Dedifferentiated amniotic fluid mesenchymal stem cell (primary cell): ENCODE measurements at regions not wholly inside any gene's neighbourhood (a gene's known extent, or its start where the extent isn't known, plus 50 kb on each side); places are given as distances from the start of the nearest gene placed in this dataset.

Experiments used
- DNase-seq: peaks from one replicate; pipeline ENCODE4 v3.0.0-alpha.2; 2016; ENCODE audit errors: extremely low spot score

- no peak for DNase-seq
Measured at GRCh38 chr3:182460303-182460702, 333.0 kb upstream of the ATP11B start.

GRCh38 chr3:182462152-182462551 is 331.2 kb upstream of the ATP11B start:
- no peak for DNase-seq

DNA sequence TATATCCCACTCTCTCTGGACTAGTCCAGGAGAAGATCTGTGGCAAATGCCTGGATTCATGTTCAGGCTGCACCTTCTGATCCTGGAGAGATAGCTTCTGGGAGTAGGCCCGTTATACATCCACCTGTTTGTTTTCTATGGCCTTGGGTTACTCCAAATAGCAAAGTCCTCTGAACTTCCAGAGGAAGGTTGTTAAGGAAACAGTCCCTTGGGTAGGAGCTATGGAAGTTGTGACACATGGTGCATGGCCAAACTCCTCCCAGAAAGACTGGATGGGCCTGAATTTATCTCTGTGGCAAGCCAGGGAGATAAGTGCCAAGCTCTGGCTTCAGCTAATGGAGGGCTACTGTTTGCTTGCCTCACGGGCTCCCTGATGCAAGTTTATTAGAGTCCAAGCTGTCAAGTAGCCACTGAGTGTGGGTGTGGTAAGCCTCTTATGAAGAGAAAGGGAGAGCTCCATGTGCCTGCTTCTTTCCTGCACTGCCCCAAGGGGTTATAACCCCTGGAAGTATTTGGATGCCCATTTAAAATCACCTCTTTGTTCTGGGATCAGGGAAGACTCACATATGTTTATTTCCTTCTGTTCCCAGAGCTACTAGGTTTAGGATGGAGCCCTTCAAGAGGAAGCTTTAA is 328.7 kb upstream of the ATP11B start:
- no peak for DNase-seq

DNA sequence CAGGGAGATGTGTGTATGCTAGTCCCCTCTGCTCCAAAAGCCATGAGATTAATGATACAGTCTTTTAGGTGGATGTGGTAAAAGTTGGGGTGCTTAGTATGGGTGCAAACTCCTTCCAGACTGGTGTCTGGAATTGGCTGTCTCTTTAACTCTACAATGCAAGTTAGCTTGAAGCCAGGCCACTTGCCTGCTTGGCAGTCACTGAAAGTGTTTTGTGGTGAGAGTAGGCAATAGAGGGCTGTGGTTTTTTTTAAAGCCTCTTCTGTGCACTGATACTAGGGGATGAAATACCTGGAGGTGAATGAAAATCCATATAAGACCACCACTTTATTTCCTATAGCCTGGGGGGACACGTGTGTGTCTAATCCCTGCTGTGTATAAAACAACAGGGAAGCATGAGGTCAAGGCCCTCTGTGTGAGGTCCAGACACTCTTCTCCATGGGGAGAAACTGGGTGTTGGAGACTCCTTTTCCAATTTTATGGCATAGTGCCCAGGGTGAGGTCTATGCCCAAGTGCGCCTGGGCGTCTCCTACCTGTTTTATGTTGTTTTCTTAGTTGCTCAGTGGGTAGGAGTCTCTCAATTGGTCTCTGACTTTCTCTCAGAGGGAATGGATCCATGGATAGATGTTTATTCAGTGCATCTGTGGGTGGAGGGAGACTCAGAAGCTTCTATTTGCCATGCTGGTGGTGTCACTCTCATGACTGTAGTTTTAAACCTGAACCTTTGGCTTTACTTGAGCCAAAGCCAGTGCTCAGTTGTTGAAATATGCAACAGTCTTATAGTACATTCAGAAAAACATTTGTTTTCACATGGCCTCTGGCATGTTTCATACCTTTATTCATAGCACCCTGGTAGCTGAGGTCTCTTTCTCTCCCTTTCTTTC is 327.8 kb upstream of the ATP11B start:
- DNase-seq: no peak

GRCh38 chr3:182469086-182469485 is 324.2 kb upstream of the ATP11B start:
- DNase-seq: no peak

DNA sequence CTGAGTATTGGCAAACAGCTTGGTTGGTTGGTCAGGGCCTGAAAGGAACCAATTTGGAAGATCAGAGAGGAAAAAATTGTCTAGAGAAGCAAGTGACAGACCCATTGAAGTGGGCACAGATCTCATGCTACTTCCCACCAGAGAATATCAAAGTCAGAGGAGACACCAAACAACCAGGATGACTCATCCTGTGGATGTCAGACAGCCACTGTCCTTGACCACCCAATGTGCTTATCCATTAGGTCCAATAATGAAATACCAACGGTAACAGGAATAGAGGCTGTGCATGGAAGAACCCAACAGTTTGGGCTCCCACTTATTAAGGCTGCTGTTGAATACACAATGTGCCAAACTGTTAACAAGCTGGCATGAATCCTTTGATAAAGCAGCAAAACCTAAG is 323.1 kb upstream of the ATP11B start:
- no peak for DNase-seq

- no peak for DNase-seq
Measured at GRCh38 chr3:182473191-182473710, 320.1 kb upstream of the ATP11B start.

GRCh38 chr3:182478369-182478768 is 314.9 kb upstream of the ATP11B start:
- no peak for DNase-seq

- no peak for DNase-seq
Measured at GRCh38 chr3:182479419-182480336, 313.6 kb upstream of the ATP11B start.

DNA sequence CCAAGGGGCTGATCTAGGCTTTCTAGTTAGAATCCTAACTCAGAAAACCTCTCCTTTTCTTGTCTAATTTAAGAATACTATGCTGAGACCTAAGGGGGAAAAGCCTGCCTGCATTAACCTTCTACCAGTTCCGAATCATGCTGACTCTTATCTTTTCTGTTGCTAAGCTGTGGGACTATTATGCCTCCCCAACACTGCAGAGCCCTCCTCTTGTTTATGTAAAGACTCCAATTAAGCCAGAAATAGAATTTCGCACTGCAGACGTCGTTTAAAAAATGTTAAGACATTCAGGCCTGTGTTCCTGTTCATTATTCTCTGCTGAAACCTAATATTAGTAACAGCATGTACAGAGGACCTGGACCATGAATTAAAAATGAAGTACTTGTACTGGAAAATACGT is 310.6 kb upstream of the ATP11B start:
- DNase-seq: no peak

DNA sequence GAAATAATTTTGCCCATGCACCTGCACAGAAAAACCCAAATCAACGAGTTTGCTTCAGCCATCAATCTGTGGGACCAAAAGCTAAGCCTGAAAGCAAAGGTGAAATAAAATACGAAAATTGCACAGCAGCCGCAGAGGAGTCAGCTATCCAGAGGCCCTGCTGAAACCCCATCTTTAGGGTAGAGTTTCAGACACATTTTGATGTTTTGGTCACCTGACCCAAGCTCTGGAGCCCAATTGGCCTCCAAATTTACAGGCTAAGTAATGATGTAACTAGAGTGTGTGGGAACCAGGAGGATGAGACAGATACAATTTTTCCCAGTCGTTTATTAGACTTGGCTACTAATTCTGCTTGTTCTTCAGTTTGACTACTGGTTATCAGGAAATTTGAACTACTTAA is 308.6 kb upstream of the ATP11B start:
- DNase-seq: no peak

GRCh38 chr3:182485301-182485700 is 308.0 kb upstream of the ATP11B start:
- DNase-seq: no peak

DNA sequence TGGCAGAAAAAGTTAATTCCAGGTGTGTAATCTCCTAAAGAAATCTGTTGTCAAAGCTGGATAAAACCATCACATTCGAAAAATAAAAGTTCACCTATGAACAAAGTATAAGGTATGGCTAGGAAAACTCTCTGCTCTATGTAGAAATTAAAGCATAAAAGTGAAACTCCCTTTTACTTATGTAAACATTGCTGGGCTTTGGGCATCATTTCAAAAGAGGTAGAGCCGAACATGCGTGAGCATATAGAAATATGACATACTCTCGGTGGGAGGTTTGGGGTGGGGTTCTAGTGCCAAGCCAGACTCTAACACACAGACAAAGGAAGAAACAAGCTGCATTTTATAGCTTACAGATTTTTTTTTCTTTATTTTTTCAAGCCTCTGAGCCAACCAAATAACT is 306.8 kb upstream of the ATP11B start:
- no peak for DNase-seq

DNA sequence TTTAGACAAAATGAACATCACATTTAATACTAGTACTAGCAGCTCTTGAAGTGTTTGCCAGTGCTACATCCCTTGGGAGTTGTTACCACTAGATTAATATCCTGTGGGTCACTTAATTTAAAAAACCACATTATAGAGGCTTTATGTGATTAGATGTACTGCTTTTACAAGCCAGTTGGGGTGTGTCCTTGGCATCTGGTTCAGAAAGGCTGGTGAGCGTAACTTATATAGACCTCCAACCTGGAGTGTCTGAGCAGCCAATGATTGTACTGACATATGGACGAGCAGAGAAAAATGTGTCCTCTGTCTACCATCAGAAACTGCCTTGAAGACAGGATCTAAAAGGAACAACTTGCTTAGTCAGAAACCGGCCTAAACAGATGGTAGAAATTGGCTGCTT is 306.2 kb upstream of the ATP11B start:
- DNase-seq: no peak

DNA sequence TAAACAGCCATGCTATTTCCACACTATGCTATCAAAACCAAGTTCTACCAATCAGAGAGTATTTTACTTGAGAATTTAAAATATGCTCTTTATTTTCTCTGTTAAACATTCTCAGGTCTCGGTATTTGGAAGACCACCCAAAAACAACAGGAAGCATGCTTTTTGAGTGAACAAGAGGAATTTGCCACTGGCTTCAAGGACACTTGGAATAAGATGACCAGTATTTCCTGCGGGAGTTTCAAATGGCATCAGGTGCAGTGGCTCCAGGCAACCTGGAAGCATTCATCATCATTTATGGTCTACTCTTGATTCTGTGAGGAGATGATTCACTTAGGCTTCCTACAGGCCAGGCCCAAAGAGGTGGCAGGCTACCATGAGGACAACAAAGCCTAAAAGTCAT is 305.7 kb upstream of the ATP11B start:
- DNase-seq: no peak

- DNase-seq: no peak
Measured at GRCh38 chr3:182490596-182491491, 302.5 kb upstream of the ATP11B start.

- no peak for DNase-seq
Measured at GRCh38 chr3:182491577-182491976, 301.7 kb upstream of the ATP11B start.

DNA sequence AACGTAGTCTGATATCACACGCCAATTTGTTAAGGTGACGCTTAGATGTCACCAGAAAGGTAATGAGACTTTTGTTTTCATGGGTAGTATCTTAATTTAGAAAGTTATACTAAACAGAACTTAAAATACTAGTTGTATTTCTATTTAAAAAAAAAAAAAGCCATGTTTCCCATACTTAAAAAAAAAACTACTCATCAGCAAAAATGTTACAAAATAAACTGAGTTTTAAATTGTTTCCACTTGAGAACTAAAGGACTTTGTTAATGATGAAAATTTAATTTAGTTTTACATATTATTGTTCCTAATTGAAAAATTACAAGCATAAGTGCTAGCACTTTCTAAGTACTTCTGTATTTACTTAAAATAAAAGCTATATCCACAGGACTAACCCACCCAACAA is 300.8 kb upstream of the ATP11B start:
- DNase-seq: no peak

DNA sequence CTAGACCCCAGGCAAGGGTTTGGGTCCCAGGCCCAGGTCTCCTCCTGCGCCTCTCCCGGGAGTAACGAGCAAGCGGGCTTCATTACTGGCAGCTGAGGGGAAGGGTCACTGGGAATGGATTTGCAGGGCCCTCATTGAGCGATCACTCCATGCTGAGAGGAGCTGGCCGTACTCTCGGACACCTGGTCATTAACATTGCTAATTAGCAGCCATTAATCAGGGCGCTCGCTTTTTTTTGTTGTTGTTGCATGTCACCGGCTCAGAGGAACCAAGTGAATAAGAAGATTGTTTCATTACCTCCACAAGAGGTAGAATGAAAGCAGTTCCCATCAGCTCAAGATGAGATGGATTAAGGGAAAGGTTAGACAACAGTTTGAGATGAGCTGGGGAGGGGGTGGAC is 293.0 kb upstream of the ATP11B start:
- DNase-seq: no peak

GRCh38 chr3:182501856-182502255 is 291.4 kb upstream of the ATP11B start:
- DNase-seq: no peak

DNA sequence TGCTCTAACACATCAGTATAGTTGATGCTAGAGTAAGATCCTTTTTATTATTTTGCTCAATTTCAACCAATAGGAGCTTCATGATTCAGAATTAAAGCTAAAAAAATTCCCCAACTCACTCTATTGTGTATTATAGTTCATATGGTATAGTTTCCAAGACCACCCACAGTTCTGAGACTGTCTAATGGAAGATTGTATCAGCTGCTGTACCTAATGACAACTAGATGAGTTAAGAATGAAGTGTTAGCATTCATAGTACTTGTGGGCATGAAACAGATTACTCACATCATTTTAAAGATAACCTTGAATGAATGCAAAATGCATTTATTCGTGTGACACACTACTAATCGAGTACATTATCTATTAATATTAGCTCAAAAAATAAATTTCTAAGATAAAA is 289.9 kb upstream of the ATP11B start:
- no peak for DNase-seq
